WI38 (cell line): ENCODE measurements at regions not wholly inside any gene's neighbourhood (a gene's known extent, or its start where the extent isn't known, plus 50 kb on each side); places are given as distances from the start of the nearest gene placed in this dataset.
"Not testable (repeated sequence)": the region's sequence is repeated elsewhere in the genome, so short reads cannot be mapped to it uniquely, and the experiment has no call there.

Source experiments
- H3K4me3 ChIP-seq: 2 replicates; pipeline ENCODE4 v1.5.1; 2011; ENCODE audit warnings: low read depth, mild to moderate bottlenecking, control low read depth, low read length
- TF ChIP-seq, protein P1 (sequence below): IDR thresholded peaks from 2 replicates; pipeline ENCODE4 v1.5.1; 2012; ENCODE audit warnings: low read depth, mild to moderate bottlenecking, control low read depth, low read length

DNA sequence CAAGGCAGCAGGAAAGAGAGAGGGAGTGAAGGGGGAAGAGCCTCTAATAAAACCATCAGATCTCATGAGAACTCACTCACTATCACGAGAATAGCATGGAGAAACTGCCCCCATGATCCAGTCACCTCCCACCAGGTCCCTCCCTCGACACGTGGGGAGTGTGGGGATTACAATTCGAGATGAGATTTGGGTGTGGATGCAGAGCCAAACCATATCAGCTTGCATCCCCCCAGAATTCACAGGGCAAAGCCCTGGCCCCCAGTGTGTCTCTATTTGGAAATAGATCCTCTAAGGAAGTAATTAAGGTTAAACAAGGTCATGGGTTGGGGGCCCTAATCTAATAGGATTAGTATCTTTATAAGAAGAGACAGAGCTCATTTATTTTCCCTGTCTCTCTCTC is 56.1 kb upstream of the TCL1A start:
- TF ChIP-seq, protein P1, sequence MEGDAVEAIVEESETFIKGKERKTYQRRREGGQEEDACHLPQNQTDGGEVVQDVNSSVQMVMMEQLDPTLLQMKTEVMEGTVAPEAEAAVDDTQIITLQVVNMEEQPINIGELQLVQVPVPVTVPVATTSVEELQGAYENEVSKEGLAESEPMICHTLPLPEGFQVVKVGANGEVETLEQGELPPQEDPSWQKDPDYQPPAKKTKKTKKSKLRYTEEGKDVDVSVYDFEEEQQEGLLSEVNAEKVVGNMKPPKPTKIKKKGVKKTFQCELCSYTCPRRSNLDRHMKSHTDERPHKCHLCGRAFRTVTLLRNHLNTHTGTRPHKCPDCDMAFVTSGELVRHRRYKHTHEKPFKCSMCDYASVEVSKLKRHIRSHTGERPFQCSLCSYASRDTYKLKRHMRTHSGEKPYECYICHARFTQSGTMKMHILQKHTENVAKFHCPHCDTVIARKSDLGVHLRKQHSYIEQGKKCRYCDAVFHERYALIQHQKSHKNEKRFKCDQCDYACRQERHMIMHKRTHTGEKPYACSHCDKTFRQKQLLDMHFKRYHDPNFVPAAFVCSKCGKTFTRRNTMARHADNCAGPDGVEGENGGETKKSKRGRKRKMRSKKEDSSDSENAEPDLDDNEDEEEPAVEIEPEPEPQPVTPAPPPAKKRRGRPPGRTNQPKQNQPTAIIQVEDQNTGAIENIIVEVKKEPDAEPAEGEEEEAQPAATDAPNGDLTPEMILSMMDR, result no peak
- H3K4me3 ChIP-seq, result no peak overlapping the region

DNA sequence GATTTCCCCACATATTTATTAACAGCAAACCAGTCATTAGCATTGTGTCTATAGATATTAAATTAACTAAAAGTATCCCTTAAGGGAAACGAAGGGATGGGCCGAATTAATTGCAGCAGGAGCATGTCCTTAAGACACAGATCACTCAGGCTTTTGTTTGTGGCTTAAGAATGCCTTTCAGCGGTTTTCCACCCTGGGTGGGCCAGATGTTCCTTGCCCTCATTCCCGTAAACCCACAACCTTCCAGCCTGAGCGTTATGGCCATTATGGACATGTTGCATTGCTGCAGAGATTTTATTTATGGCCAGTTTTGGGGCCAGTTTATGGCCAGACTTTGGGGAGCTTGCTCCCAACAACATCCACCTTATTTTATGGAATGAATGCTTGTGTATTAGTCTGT is 55.5 kb upstream of the TCL1A start:
- H3K4me3 ChIP-seq, result not testable (repeated sequence)

DNA sequence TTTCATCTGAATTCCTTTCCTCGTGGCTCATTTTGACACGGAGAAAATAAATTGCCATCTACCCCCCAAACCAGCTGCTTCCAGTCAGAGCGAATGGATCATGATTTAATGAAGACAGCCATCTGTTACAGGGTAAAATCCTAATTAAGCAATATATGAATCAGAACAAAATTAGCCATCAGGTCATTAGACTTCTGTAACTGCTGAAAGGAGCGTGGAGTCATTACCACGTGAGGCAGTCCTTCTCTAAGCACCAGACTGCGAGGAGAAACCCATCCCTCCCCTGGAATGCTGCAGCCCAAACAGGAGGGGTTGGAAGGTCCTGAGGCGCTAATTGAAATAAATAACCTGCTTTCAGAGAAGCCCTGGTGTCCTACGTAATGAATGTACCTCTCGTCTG is 51.1 kb upstream of the TCL1A start:
- TF ChIP-seq, protein P1, result no peak
- no peak overlapping the region for H3K4me3 ChIP-seq

DNA sequence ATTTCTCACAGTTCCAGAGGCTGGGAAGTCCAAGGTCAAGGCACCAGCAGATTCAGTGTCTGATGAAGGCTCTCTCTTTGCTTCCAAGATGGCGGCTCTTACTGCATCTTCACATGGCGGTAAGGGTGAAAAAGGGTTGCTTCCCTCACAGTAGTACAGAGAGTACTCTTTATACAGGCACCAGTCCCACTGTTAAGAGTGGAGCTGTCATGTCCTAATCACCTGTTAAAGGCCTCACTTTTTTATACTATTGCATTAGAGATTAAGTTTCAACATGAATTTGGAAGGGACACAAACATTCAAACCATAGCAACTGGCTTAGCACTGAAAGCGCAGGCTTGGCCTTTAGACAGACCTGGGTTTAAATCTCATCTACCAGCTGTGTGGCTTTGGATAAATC is 50.0 kb upstream of the TCL1A start:
- TF ChIP-seq, protein P1, result no peak
- no peak overlapping the region for H3K4me3 ChIP-seq
